Dermis blood vessel endothelial cell (primary cell): ENCODE measurements at regions not wholly inside any gene's neighbourhood (a gene's known extent, or its start where the extent isn't known, plus 50 kb on each side); places are given as distances from the start of the nearest gene placed in this dataset.

Experiments
- DNase-seq: peaks from one replicate; pipeline ENCODE4 v3.0.0; 2010

- peak; percentile 14 for DNase-seq
Measured at GRCh38 chr15:95409211-95409610, 921.3 kb upstream of the NR2F2 start.

GRCh38 chr15:95409626-95410310 lies 920.7 kb upstream of the NR2F2 start:
- DNase-seq, result peak; percentile 36

DNA sequence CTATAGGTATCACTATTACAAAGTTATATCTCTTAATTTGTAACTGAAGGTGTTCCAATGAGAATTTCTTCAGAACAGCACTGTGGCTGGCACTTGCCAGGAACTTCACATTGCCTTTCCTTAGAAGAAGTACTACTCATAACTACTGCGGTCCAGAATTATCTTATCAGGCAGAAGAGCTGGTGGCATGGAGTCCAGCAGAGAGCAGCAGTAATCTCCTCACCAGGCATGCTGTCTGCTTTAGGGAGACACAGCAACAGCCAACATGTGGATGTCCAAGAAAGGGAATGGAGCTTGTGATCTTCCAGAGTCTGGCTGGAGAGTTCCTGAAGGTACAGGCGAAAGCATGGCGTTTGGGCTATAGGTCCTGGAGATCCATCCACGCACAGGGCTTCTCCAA lies 919.7 kb upstream of the NR2F2 start:
- DNase-seq, result peak; percentile 13

- no peak for DNase-seq
Measured at GRCh38 chr15:95416576-95416975, 913.9 kb upstream of the NR2F2 start.

- no peak for DNase-seq
Measured at GRCh38 chr15:95417761-95418160, 912.7 kb upstream of the NR2F2 start.

- DNase-seq, result no peak
Measured at GRCh38 chr15:95422255-95422654, 908.2 kb upstream of the NR2F2 start.

GRCh38 chr15:95425859-95426258 lies 904.6 kb upstream of the NR2F2 start:
- no peak for DNase-seq

GRCh38 chr15:95429345-95429744 lies 901.2 kb upstream of the NR2F2 start:
- no peak for DNase-seq

DNA sequence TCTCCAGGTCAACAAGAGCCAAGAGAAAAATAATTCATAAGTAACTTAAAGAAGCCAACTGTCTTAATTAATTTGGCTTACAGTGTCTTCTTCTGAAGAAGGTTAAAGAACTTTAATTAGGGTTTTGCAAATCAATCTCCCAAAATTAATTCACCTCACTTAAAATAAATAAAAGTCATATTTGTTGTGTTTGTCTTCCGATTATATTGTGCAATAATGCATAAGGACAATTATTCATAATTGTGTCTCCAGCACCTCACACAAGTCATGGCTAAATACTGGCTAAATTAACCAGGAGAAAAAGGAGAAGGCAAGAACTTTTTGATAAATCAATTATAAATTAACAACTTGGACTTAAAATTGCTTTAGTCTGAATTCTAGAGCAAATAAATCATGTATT lies 899.0 kb upstream of the NR2F2 start:
- no peak for DNase-seq

DNA sequence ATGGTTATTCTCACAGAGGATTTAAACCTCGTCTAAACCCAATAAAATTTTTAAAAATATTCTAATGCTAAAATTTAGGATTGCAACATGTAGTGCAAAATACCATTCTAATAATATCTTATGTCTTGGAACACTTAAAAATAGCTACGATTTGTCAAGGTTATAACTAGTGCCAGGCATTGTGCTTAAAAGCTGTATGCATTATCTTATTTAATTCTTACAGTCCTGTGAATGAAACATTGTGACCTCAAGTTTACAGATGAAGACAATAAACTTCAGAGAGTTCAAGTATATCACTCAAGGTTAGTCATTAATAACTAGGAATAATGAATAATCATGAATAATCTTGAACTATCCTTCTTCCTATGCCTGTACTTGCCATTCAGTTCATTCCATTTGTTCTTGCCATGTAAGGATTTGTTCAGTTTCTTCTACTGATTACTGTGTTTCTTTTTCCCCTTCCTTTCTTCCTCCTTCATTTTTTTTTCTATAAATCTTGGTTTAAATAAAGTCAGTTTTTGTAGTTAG lies 897.6 kb upstream of the NR2F2 start:
- DNase-seq, result no peak

DNA sequence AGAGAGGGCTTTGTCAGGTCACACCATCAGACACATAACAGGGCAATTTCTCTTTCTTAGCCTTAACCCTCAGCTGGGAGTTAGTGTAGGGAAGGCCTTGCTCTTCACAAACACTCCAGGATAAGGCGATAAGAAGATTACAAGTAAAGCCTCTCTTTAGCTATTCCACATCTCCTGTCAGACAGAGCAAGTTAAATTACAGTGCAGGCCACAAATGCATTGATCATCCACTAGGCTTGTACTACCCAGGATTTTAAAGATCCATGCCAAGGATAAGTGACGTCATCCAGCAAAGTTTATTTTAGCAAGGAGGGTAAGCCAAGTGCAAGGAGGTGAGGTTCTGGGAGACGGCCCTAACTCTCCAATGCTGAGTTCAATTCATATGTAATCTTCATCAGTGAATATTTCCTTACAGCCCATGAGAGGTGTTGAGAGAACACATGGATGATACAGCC lies 890.6 kb upstream of the NR2F2 start:
- no peak for DNase-seq

- peak; percentile 49 for DNase-seq
Measured at GRCh38 chr15:95440712-95441111, 889.8 kb upstream of the NR2F2 start.

DNA sequence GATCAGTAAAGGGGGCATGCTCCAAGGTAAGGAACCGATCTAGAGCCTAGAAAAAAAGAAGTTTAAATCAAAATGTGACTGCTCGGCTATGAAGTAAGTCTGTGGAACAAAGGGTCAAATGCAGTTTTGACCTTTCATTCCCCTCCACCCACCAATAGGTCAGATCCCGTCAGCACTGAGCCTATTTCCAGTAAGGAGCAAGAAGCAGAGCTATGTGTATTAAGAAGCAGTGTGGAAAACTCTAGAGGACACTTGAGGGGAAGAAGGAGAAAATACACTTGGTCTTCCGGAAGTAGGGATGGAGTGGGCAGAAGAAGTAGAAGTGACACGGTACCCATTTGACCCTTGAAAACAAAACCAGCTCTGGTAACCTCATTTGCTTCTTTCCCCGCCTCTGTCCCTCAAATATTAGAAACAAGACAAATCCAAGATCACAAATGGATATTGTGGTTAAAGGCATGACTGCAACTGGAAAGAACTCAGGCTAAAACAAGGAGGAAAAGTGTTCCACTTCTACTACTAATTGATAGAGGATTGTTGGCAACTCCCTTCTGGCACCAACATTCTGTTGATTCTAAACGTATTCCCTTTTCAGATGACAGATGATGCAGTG lies 888.3 kb upstream of the NR2F2 start:
- no peak for DNase-seq

GRCh38 chr15:95444860-95445259 lies 885.6 kb upstream of the NR2F2 start:
- no peak for DNase-seq

DNA sequence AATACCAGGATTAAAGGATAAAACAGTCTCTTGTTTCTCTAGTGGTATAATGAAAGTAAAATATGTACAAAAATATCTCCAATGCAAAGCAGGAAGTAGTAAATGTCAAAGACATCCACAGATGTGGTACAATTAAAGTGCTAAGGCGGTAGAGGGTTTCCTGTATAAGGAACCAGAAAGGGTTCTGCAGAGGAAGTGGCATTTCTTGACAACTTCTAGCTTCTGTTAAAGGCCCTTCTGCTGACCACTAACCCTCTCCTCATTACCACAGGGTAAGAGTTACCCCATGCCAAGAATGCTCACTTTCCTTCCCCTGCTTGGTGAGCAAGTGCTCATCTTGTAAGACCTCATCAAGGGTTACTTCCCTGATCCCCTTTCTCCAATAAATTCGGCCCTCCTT lies 883.6 kb upstream of the NR2F2 start:
- DNase-seq, result peak; percentile 54

DNA sequence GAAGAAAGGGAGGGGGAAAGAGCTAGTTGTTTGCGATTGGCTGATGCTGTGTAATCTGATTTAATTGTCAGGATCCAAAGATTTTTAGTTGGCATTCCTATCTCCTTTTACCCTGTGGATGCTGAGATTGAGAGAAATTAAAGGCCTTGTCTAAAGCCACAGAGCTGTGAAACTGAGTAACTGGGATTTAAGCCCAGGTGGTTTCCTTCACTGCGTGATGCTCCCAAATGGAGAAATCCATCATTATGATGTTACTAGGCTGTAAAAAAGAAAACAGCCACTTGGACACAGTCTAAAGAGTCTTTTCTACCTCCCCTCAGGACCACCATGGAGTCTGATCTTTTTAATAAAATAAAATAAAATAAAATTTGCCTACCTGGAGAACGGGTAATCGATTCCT lies 883.0 kb upstream of the NR2F2 start:
- DNase-seq, result no peak

GRCh38 chr15:95448531-95449229 lies 881.8 kb upstream of the NR2F2 start:
- DNase-seq, result peak; percentile 28

DNA sequence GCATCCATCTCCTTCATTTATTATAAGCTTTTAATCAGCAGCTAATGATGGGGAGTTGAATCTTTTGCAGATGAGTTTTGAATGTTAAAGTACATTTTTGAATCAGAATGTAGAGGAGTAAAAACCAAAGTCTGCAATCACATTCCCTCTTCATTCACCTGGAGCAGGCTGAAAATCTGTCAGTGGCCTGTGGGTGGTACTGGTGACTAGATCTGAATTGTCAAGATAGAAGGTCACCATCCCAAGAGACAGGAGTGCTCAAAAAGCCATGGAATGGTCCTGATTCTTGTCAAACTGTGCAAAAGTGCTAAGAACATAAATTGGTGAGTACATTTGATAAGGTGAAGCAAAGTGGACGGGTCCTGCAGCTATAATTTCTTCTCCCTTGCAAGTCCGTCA lies 881.3 kb upstream of the NR2F2 start:
- DNase-seq, result no peak

GRCh38 chr15:95450413-95450812 lies 880.1 kb upstream of the NR2F2 start:
- DNase-seq, result no peak

DNA sequence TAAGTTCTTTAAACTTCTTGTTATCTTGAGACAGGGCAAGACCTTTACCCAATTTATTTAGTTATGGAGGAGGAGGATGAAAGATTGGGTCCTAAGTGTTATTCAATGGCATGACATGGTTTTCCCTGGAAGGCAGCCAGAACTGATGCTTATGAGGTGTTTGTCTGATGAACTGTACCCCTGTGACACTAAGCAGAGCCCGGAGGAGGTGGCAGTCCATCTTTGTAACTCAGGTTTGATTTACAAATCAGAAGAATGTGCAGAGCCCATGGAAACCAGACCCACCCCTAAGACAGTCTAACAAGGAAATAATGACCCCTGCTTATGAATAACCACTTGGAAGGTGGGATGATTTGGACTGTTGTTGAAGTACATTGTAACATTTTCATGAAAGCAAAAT lies 878.6 kb upstream of the NR2F2 start:
- no peak for DNase-seq

- DNase-seq, result no peak
Measured at GRCh38 chr15:95454403-95455262, 875.9 kb upstream of the NR2F2 start.

DNA sequence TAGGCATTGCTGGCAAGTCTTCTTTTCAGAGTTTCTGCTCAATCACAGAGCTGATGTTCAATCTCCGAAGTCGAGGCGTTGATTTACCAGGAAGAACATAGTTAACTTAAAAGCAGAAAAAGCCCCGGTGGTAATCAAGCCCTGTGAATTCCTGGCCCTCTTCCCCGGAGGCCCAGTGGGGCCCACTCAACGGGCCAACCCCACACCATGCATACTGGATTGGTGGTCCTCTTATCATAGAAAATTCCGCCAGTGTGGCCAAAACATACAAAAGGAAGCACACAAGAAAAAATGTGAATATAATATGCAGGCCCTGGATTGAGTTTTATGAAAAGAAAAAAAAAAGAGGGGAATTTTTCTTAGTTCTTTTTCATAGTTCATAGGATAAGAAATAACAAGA lies 873.0 kb upstream of the NR2F2 start:
- no peak for DNase-seq

DNA sequence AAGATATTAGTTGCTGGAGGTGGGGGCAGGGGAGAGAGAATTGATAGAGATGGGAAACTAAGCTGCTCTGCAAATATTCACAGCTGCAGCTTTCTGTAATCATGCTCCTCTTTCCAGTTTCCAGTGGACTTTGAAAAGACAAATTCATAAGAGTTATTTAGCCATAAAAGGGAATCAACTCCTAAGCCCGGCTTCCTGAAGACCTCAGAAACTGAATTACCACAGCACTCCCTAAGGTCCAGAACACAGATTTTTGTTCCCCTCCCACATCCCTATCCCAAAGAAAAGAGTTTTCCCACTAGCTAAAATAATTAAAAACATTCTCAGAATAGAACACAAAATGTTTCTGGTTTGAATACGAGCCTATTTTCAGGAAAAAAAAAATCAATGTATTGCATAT lies 871.8 kb upstream of the NR2F2 start:
- peak; percentile 43 for DNase-seq
